ENCODE measurements at regions not wholly inside any gene's neighbourhood (a gene's known extent, or its start where the extent isn't known, plus 50 kb on each side); places are given as distances from the start of the nearest gene placed in this dataset.

GRCh38 chr11:133681901-133682300, 149.6 kb upstream of the OPCML start:
- H3K27ac ChIP-seq (ENCODE audit: low read depth, low read length): no peak overlapping the region
- H3K27me3 ChIP-seq (ENCODE audit: control insufficient read depth in 3 of 3, insufficient read depth in 3 of 3, low read length in 3 of 3): peaks cover 0 to 9% (median 7%) of the 10 kb centered on the region in 3 donors
- no peak overlapping the region for H3K9ac ChIP-seq (ENCODE audit: low read depth in 1 of 3, low read length in 3 of 3)
- no peak overlapping the region for H3K4me3 ChIP-seq (ENCODE audit: low read length in 3 of 3)
- H3K36me3 ChIP-seq (ENCODE audit: control insufficient read depth in 3 of 3, insufficient read depth in 3 of 3, low read length in 3 of 3): no peaks in the 10 kb centered on the region
- no peaks in the 10 kb centered on the region for H3K9me3 ChIP-seq (ENCODE audit: control insufficient read depth in 3 of 3, low read length in 3 of 3)
- H3K4me1 ChIP-seq (ENCODE audit: control insufficient read depth in 3 of 3, insufficient read depth in 3 of 3, low read length in 3 of 3): no peaks in the 10 kb centered on the region

- Histone ChIP-seq H3K36me3 (ENCODE audit: control insufficient read depth in 3 of 3, insufficient read depth in 3 of 3, low read length in 3 of 3) (no peaks in the 10 kb centered on the region), H3K4me3 (ENCODE audit: low read length in 3 of 3) (no peak overlapping the region)
Observed at GRCh38 chr11:133679896-133680295, 147.6 kb upstream of the OPCML start.

GRCh38 chr11:133678191-133678590, 145.9 kb upstream of the OPCML start:
- H3K9ac ChIP-seq (ENCODE audit: low read depth in 1 of 3, low read length in 3 of 3): no peak overlapping the region
- H3K27ac ChIP-seq (ENCODE audit: low read depth, low read length): no peak overlapping the region
- no peak overlapping the region for H3K4me3 ChIP-seq (ENCODE audit: low read length in 3 of 3)
- no peaks in the 10 kb centered on the region for H3K9me3 ChIP-seq (ENCODE audit: control insufficient read depth in 3 of 3, low read length in 3 of 3)
- peaks cover 0 to 11% (median 7%) of the 10 kb centered on the region in 3 donors for H3K27me3 ChIP-seq (ENCODE audit: control insufficient read depth in 3 of 3, insufficient read depth in 3 of 3, low read length in 3 of 3)
- H3K36me3 ChIP-seq (ENCODE audit: control insufficient read depth in 3 of 3, insufficient read depth in 3 of 3, low read length in 3 of 3): no peaks in the 10 kb centered on the region
- H3K4me1 ChIP-seq (ENCODE audit: control insufficient read depth in 3 of 3, insufficient read depth in 3 of 3, low read length in 3 of 3): no peaks in the 10 kb centered on the region

More at GRCh38 chr11:133679896-133680295, 147.6 kb upstream of the OPCML start:
- Histone ChIP-seq H3K4me1 (ENCODE audit: control insufficient read depth in 3 of 3, insufficient read depth in 3 of 3, low read length in 3 of 3) (no peaks in the 10 kb centered on the region), H3K9me3 (ENCODE audit: control insufficient read depth in 3 of 3, low read length in 3 of 3) (no peaks in the 10 kb centered on the region), H3K27ac (ENCODE audit: low read depth, low read length) (no peak overlapping the region), H3K9ac (ENCODE audit: low read depth in 1 of 3, low read length in 3 of 3) (no peak overlapping the region), H3K27me3 (ENCODE audit: control insufficient read depth in 3 of 3, insufficient read depth in 3 of 3, low read length in 3 of 3) (peaks cover 0 to 10% (median 7%) of the 10 kb centered on the region in 3 donors)

- Histone ChIP-seq H3K9ac (ENCODE audit: low read depth in 1 of 3, low read length in 3 of 3) (no peak overlapping the region), H3K9me3 (ENCODE audit: control insufficient read depth in 3 of 3, low read length in 3 of 3) (no peaks in the 10 kb centered on the region), H3K4me1 (ENCODE audit: control insufficient read depth in 3 of 3, insufficient read depth in 3 of 3, low read length in 3 of 3) (no peaks in the 10 kb centered on the region), H3K27me3 (ENCODE audit: control insufficient read depth in 3 of 3, insufficient read depth in 3 of 3, low read length in 3 of 3) (peaks cover 0 to 10% (median 7%) of the 10 kb centered on the region in 3 donors), H3K27ac (ENCODE audit: low read depth, low read length) (no peak overlapping the region), H3K36me3 (ENCODE audit: control insufficient read depth in 3 of 3, insufficient read depth in 3 of 3, low read length in 3 of 3) (no peaks in the 10 kb centered on the region), H3K4me3 (ENCODE audit: low read length in 3 of 3) (no peak overlapping the region)
Observed at GRCh38 chr11:133677387-133677786, 145.1 kb upstream of the OPCML start.

GRCh38 chr11:133676265-133676664, 144.0 kb upstream of the OPCML start:
- Histone ChIP-seq H3K27ac (ENCODE audit: low read depth, low read length) (no peak overlapping the region), H3K4me1 (ENCODE audit: control insufficient read depth in 3 of 3, insufficient read depth in 3 of 3, low read length in 3 of 3) (no peaks in the 10 kb centered on the region), H3K36me3 (ENCODE audit: control insufficient read depth in 3 of 3, insufficient read depth in 3 of 3, low read length in 3 of 3) (no peaks in the 10 kb centered on the region), H3K9me3 (ENCODE audit: control insufficient read depth in 3 of 3, low read length in 3 of 3) (no peaks in the 10 kb centered on the region), H3K4me3 (ENCODE audit: low read length in 3 of 3) (no peak overlapping the region), H3K27me3 (ENCODE audit: control insufficient read depth in 3 of 3, insufficient read depth in 3 of 3, low read length in 3 of 3) (peaks cover 0 to 4% (median 2%) of the 10 kb centered on the region in 3 donors), H3K9ac (ENCODE audit: low read depth in 1 of 3, low read length in 3 of 3) (no peak overlapping the region)

- H3K9ac ChIP-seq (ENCODE audit: low read depth in 1 of 3, low read length in 3 of 3): no peak overlapping the region
- no peaks in the 10 kb centered on the region for H3K36me3 ChIP-seq (ENCODE audit: control insufficient read depth in 3 of 3, insufficient read depth in 3 of 3, low read length in 3 of 3)
- H3K4me1 ChIP-seq (ENCODE audit: control insufficient read depth in 3 of 3, insufficient read depth in 3 of 3, low read length in 3 of 3): no peaks in the 10 kb centered on the region
- H3K4me3 ChIP-seq (ENCODE audit: low read length in 3 of 3): no peak overlapping the region
- peaks cover 0 to 7% (median 0%) of the 10 kb centered on the region in 3 donors for H3K27me3 ChIP-seq (ENCODE audit: control insufficient read depth in 3 of 3, insufficient read depth in 3 of 3, low read length in 3 of 3)
- no peaks in the 10 kb centered on the region for H3K9me3 ChIP-seq (ENCODE audit: control insufficient read depth in 3 of 3, low read length in 3 of 3)
- H3K27ac ChIP-seq (ENCODE audit: low read depth, low read length): no peak overlapping the region
Observed at GRCh38 chr11:133669371-133670053, 137.2 kb upstream of the OPCML start.

- H3K36me3 ChIP-seq (ENCODE audit: control insufficient read depth in 3 of 3, insufficient read depth in 3 of 3, low read length in 3 of 3): no peaks in the 10 kb centered on the region
- no peak overlapping the region for H3K4me3 ChIP-seq (ENCODE audit: low read length in 3 of 3)
- no peak overlapping the region for H3K27ac ChIP-seq (ENCODE audit: low read depth, low read length)
- peaks cover 0 to 4% (median 0%) of the 10 kb centered on the region in 3 donors for H3K27me3 ChIP-seq (ENCODE audit: control insufficient read depth in 3 of 3, insufficient read depth in 3 of 3, low read length in 3 of 3)
- H3K9ac ChIP-seq (ENCODE audit: low read depth in 1 of 3, low read length in 3 of 3): no peak overlapping the region
- no peaks in the 10 kb centered on the region for H3K4me1 ChIP-seq (ENCODE audit: control insufficient read depth in 3 of 3, insufficient read depth in 3 of 3, low read length in 3 of 3)
- no peaks in the 10 kb centered on the region for H3K9me3 ChIP-seq (ENCODE audit: control insufficient read depth in 3 of 3, low read length in 3 of 3)
Observed at GRCh38 chr11:133663135-133663985, 131.1 kb upstream of the OPCML start.

- Histone ChIP-seq H3K4me3 (ENCODE audit: low read length in 3 of 3) (no peak overlapping the region), H3K9me3 (ENCODE audit: control insufficient read depth in 3 of 3, low read length in 3 of 3) (peaks cover 0 to 4% (median 0%) of the 10 kb centered on the region in 3 donors), H3K36me3 (ENCODE audit: control insufficient read depth in 3 of 3, insufficient read depth in 3 of 3, low read length in 3 of 3) (no peaks in the 10 kb centered on the region), H3K4me1 (ENCODE audit: control insufficient read depth in 3 of 3, insufficient read depth in 3 of 3, low read length in 3 of 3) (no peaks in the 10 kb centered on the region), H3K27me3 (ENCODE audit: control insufficient read depth in 3 of 3, insufficient read depth in 3 of 3, low read length in 3 of 3) (peaks cover 0 to 11% (median 0%) of the 10 kb centered on the region in 3 donors), H3K9ac (ENCODE audit: low read depth in 1 of 3, low read length in 3 of 3) (no peak overlapping the region), H3K27ac (ENCODE audit: low read depth, low read length) (no peak overlapping the region)
Observed at GRCh38 chr11:133661846-133662245, 129.5 kb upstream of the OPCML start.

- Histone ChIP-seq H3K9me3 (ENCODE audit: control insufficient read depth in 3 of 3, low read length in 3 of 3) (peaks cover 0 to 4% (median 0%) of the 10 kb centered on the region in 3 donors), H3K36me3 (ENCODE audit: control insufficient read depth in 3 of 3, insufficient read depth in 3 of 3, low read length in 3 of 3) (no peaks in the 10 kb centered on the region), H3K4me3 (ENCODE audit: low read length in 3 of 3) (no peak overlapping the region), H3K9ac (ENCODE audit: low read depth in 1 of 3, low read length in 3 of 3) (no peak overlapping the region), H3K27me3 (ENCODE audit: control insufficient read depth in 3 of 3, insufficient read depth in 3 of 3, low read length in 3 of 3) (peaks cover 4 to 21% (median 12%) of the 10 kb centered on the region in 3 donors), H3K4me1 (ENCODE audit: control insufficient read depth in 3 of 3, insufficient read depth in 3 of 3, low read length in 3 of 3) (no peaks in the 10 kb centered on the region), H3K27ac (ENCODE audit: low read depth, low read length) (no peak overlapping the region)
Observed at GRCh38 chr11:133660202-133660568, 127.9 kb upstream of the OPCML start.

Data from skeletal muscle tissue (tissue), 3 donors.